ENCODE measurements at regions not wholly inside any gene's neighbourhood (a gene's known extent, or its start where the extent isn't known, plus 50 kb on each side); places are given as distances from the start of the nearest gene placed in this dataset.

GRCh38 chr2:144015655-144016245, 504.2 kb downstream of the ZEB2 start:
- TF ChIP-seq YY1 (IDR thresholded peaks at IDR 0.05; ENCODE audit: insufficient read depth, insufficient read length) (no peak), SUZ12 (IDR thresholded peaks at IDR 0.05; ENCODE audit: extremely low read depth, insufficient read depth, insufficient read length) (no peak)

All from NT2/D1 (cell line).